Heart left ventricle (tissue), 13 donors: ENCODE measurements at regions not wholly inside any gene's neighbourhood (a gene's known extent, or its start where the extent isn't known, plus 50 kb on each side); places are given as distances from the start of the nearest gene placed in this dataset.

Experiments
- CTCF ChIP-seq, 12 donors: fragments of 200-600 bp; sonication (generic) in 4 of 12; IDR thresholded peaks; one replicate each; pipeline versions ENCODE4 v1.5.0 to v1.8.0; 2018 to 2022; ENCODE audit warnings: antibody characterized with exemption in 12 of 12, mild to moderate bottlenecking in 5 of 12
- POLR2A ChIP-seq, 2 donors: fragments of 450-650 bp; IDR thresholded peaks; one replicate each; pipeline ENCODE4 v1.6.1; 2017; ENCODE audit warnings: antibody characterized with exemption in 2 of 2, mild to moderate bottlenecking in 2 of 2, moderate library complexity in 2 of 2
- donor health status: ischemic (EF 13 %, LVEDD 7.1; RV severe dilation, severe dysfunction).
- donor health status: DM: no; HTN: yes; CAD: no.
- donor health status: DM: no; HTN: no; CAD: no.
- donor health status: ischemic (EF 25% LVEDD 6.9; RV normal size, moderate dysfunction).
- donor health status: ischemic (EF 25% LVEDD 5.7; RV mildly dilated, moderate dysfunction).
- donor health status: ischemic (EF 35%, LVEDD 5.7; RV mildly dilated, moderate dysfunction).
- donor health status: nonischemic (EF 11% LVEDD 7.7; RV severe dilation, severe dysfunction).
- donor health status: DM: yes; HTN: yes; CAD: no.
- donor health status: PGD.
- donor health status: ischemic (EF 29% LVEDD 5.4; RV normal size, mild dysfunction).
- donor health status: nonischemic (EF 23%, LVEDD 6.1; RV moderate dilation, normal function).

GRCh38 chr13:74009100-74009668 is 125.0 kb downstream of the KLF12 start:
- TF ChIP-seq CTCF (IDR thresholded peaks at IDR 0.05): no peak
- no peak for TF ChIP-seq POLR2A (IDR thresholded peaks at IDR 0.05)
